GM12878 (cell line): ENCODE measurements at regions not wholly inside any gene's neighbourhood (a gene's known extent, or its start where the extent isn't known, plus 50 kb on each side); places are given as distances from the start of the nearest gene placed in this dataset.

Experiments used
- ATAC-seq: fragments of 200-7000 bp; cut with Tn5 transposase; 3 replicates; pipeline ENCODE4 v1.9.1; 2020; ENCODE audit warnings: mild to moderate bottlenecking, moderate library complexity
- BruUV-seq: library from RNA; stranded (reverse); fragments of 400-500 nt; replicated peaks from 2 replicates; lab custom pipeline; 2021; lab: Mats Ljungman, UMichigan
- CTCF ChIA-PET: fragments of 300-600 bp; sonication (Branson Sonifier 250); formaldehyde crosslinking; extraction: SDS; loops from one replicate; lab custom pipeline; 2021; ENCODE audit warnings: inconsistent platforms; lab: Yijun Ruan, JAX
- POLR2A ChIA-PET: fragments of 350-600 bp; formaldehyde crosslinking; extraction: SDS; loops from one replicate; lab custom pipeline; 2021; ENCODE audit warnings: inconsistent platforms; lab: Charles Lee
- RAD21 ChIA-PET: fragments of 300-600 bp; sonication (Branson Sonifier 250); formaldehyde crosslinking; loops from one replicate; lab custom pipeline; 2023; ENCODE audit warnings: antibody characterized with exemption; ENCODE audit not compliant: unreplicated experiment; lab: Charles Lee
- SMC1A ChIA-PET: fragments of 300-600 bp; sonication (Branson Sonifier 250); formaldehyde crosslinking; loops from one replicate; lab custom pipeline; 2023; ENCODE audit not compliant: unreplicated experiment, uncharacterized antibody; lab: Charles Lee
- DNase-seq: peaks from one replicate; pipeline ENCODE4 v3.0.0-alpha.2; 2011; ENCODE audit warnings: low read depth, low spot score
- FAIRE-seq: peaks from 3 replicates; lab custom pipeline; 2011; peaks lifted over from hg19 to GRCh38; lab: Jason Lieb, UNC
- H2AFZ ChIP-seq: 2 replicates; pipeline ENCODE4 v1.6.0; 2011; ENCODE audit warnings: low read depth, low read length, control low read depth; ENCODE audit not compliant: control insufficient read depth
- H3K27ac ChIP-seq: 2 replicates; pipeline ENCODE4 v1.5.1; 2011; ENCODE audit warnings: control low read depth; ENCODE audit not compliant: control insufficient read depth, insufficient read depth
- H3K27me3 ChIP-seq, 2 experiments: replicated peaks in 1 of 2; 2 replicates each; pipeline versions ENCODE4 v1.6.0 to v1.6.1; 2011; ENCODE audit warnings: low read length in 1 of 2; ENCODE audit not compliant: control insufficient read depth in 2 of 2, insufficient read depth in 2 of 2
- H3K36me3 ChIP-seq, 2 experiments: 2 replicates each; pipeline ENCODE4 v1.5.1; 2011; ENCODE audit warnings: low read length in 1 of 2; ENCODE audit not compliant: control insufficient read depth in 2 of 2, insufficient read depth in 2 of 2
- H3K4me1 ChIP-seq: 2 replicates; pipeline ENCODE4 v1.6.1; 2011; ENCODE audit warnings: mild to moderate bottlenecking, low read length, moderate library complexity, mixed read lengths; ENCODE audit not compliant: control insufficient read depth, insufficient read depth
- H3K4me2 ChIP-seq: 2 replicates; pipeline ENCODE4 v1.6.0; 2011; ENCODE audit warnings: control low read depth; ENCODE audit not compliant: control insufficient read depth, insufficient read depth
- H3K4me3 ChIP-seq: fragments of 200-600 bp; sonication (generic); 2 replicates; pipeline ENCODE4 v1.5.1; 2016
- H3K79me2 ChIP-seq: 2 replicates; pipeline ENCODE4 v1.6.0; 2011; ENCODE audit warnings: low read length; ENCODE audit not compliant: control insufficient read depth, insufficient read depth
- H3K9ac ChIP-seq: 2 replicates; pipeline ENCODE4 v1.8.0; 2011; ENCODE audit warnings: low read length, control low read depth, mixed read lengths; ENCODE audit not compliant: control insufficient read depth, insufficient read depth
- H3K9me3 ChIP-seq: replicated peaks from 3 replicates; pipeline ENCODE4 v1.5.1; 2011; ENCODE audit warnings: mild to moderate bottlenecking, low read length; ENCODE audit not compliant: control insufficient read depth, insufficient read depth
- H4K20me1 ChIP-seq: 2 replicates; pipeline ENCODE4 v1.6.0; 2011; ENCODE audit not compliant: control insufficient read depth, insufficient read depth
- CHD1 ChIP-seq: IDR thresholded peaks from 2 replicates; pipeline ENCODE4 v1.6.1; 2012; ENCODE audit warnings: low read depth, low read length, improper control_type of control experiment
- EGR1 ChIP-seq, 2 experiments: IDR thresholded peaks; 1 replicate in 1 of 2; 2 replicates in 1 of 2; pipeline ENCODE4 v1.6.1; 2011 to 2012; ENCODE audit warnings: low read depth in 2 of 2, low read length in 2 of 2, borderline replicate concordance in 1 of 2, mild to moderate bottlenecking in 1 of 2, moderate library complexity in 1 of 2
- NBN ChIP-seq: fragments of 450-650 bp; IDR thresholded peaks from 2 replicates; pipeline ENCODE4 v1.6.1; 2016
- SMARCA5 ChIP-seq: fragments of 450-650 bp; IDR thresholded peaks from 2 replicates; pipeline ENCODE4 v1.6.1; 2017; ENCODE audit warnings: mild to moderate bottlenecking
- YBX1 ChIP-seq: fragments of 450-650 bp; IDR thresholded peaks from 2 replicates; pipeline ENCODE4 v1.6.1; 2016; ENCODE audit warnings: antibody characterized with exemption
- WGBS: methylation state at CpG from one replicate; pipeline ENCODE4 v1.1.6; 2016; ENCODE audit warnings: low lambda C conversion rate; ENCODE audit not compliant: insufficient replicate concordance, insufficient coverage; ENCODE audit errors: missing lambda C conversion rate; 5-methylcytosine and 5-hydroxymethylcytosine counted together
- in situ Hi-C: fragments of 300-500 bp; cut with MboI; formaldehyde crosslinking; loops from 9 replicates; pipeline ENCODE4 v1.14.3; 2018; ENCODE audit warnings: mixed read lengths
- intact Hi-C: fragments of 100-400 bp; cut with micrococcal nuclease; formaldehyde crosslinking; loops from one replicate; pipeline ENCODE4 v1.14.2; 2022; ENCODE audit not compliant: unreplicated experiment
- TF ChIP-seq, protein P1 (sequence below): fragments of 450-650 bp; IDR thresholded peaks from 2 replicates; pipeline ENCODE4 v1.6.1; 2017; ENCODE audit warnings: low read depth, mild to moderate bottlenecking, moderate library complexity
- TF ChIP-seq, protein P2 (sequence below): fragments of 450-650 bp; formaldehyde crosslinking; IDR thresholded peaks from 2 replicates; pipeline ENCODE4 v1.5.0; 2022; ENCODE audit warnings: mild to moderate bottlenecking, missing genetic modification characterization

DNA sequence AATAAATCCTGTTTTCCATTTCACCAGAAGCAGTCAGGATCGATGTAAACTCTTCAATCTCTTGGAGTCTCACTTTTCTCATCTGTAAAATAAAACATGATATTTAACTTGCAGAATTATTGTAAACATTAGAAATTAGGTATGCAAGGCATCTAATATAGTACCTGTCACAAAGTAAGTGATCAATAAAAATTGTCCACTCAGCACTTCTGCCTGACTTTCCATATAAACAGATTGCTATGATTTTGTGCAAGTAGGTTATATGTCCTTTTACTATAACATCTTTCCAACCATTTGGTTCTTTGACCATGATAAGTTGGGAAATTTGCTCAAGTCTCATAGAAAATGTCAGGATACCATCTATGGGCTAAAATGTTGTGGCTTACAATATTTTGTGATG is 148.8 kb upstream of the MTAP start:
- ChIA-PET RAD21 (no interaction called here), CTCF (no interaction called here), SMC1A (no interaction called here), POLR2A (no interaction called here)
- no peak for ATAC-seq
- intact Hi-C loops (no loop called here), in situ Hi-C loops (no loop called here)
- no peak for FAIRE-seq
- Histone ChIP-seq H3K4me1 (no peaks in the 10 kb centered on the region), H3K79me2 (no peaks in the 10 kb centered on the region), H3K27ac (no peak overlapping the region), H3K4me2 (no peak overlapping the region), H2AFZ (no peak overlapping the region), H4K20me1 (no peaks in the 10 kb centered on the region), H3K36me3 (no peaks in the 10 kb centered on the region), H3K9ac (no peak overlapping the region), H3K4me3 (no peak overlapping the region), H3K9me3 (no peaks in the 10 kb centered on the region), H3K27me3 (peaks cover 0 to 2% of the 10 kb centered on the region in 2 experiments; a peak in 1 of 4 replicates)
- no peak for TF ChIP-seq CHD1
- TF ChIP-seq SMARCA5: no peak
- no peak for TF ChIP-seq YBX1
- no peak for TF ChIP-seq NBN
- TF ChIP-seq, protein P1, sequence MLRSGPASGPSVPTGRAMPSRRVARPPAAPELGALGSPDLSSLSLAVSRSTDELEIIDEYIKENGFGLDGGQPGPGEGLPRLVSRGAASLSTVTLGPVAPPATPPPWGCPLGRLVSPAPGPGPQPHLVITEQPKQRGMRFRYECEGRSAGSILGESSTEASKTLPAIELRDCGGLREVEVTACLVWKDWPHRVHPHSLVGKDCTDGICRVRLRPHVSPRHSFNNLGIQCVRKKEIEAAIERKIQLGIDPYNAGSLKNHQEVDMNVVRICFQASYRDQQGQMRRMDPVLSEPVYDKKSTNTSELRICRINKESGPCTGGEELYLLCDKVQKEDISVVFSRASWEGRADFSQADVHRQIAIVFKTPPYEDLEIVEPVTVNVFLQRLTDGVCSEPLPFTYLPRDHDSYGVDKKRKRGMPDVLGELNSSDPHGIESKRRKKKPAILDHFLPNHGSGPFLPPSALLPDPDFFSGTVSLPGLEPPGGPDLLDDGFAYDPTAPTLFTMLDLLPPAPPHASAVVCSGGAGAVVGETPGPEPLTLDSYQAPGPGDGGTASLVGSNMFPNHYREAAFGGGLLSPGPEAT: no peak
- TF ChIP-seq, protein P2, sequence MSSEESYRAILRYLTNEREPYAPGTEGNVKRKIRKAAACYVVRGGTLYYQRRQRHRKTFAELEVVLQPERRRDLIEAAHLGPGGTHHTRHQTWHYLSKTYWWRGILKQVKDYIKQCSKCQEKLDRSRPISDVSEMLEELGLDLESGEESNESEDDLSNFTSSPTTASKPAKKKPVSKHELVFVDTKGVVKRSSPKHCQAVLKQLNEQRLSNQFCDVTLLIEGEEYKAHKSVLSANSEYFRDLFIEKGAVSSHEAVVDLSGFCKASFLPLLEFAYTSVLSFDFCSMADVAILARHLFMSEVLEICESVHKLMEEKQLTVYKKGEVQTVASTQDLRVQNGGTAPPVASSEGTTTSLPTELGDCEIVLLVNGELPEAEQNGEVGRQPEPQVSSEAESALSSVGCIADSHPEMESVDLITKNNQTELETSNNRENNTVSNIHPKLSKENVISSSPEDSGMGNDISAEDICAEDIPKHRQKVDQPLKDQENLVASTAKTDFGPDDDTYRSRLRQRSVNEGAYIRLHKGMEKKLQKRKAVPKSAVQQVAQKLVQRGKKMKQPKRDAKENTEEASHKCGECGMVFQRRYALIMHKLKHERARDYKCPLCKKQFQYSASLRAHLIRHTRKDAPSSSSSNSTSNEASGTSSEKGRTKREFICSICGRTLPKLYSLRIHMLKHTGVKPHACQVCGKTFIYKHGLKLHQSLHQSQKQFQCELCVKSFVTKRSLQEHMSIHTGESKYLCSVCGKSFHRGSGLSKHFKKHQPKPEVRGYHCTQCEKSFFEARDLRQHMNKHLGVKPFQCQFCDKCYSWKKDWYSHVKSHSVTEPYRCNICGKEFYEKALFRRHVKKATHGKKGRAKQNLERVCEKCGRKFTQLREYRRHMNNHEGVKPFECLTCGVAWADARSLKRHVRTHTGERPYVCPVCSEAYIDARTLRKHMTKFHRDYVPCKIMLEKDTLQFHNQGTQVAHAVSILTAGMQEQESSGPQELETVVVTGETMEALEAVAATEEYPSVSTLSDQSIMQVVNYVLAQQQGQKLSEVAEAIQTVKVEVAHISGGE (CRISPR knock-in tag): no peak
- no peak for TF ChIP-seq EGR1 (IDR thresholded peaks at IDR 0.05; ENCODE audit: borderline replicate concordance in 1 of 2, low read depth in 2 of 2, low read length in 2 of 2)
- WGBS: 0% methylated on average over 1 of the region's 1 CpG
- no TSS peak for BruUV-seq
- no peak for DNase-seq
